Mesenchymal stem cell (in vitro differentiated cells and primary cell): ENCODE measurements at regions not wholly inside any gene's neighbourhood (a gene's known extent, or its start where the extent isn't known, plus 50 kb on each side); places are given as distances from the start of the nearest gene placed in this dataset.
A peak's percentile ranks its signal among the peaks of the same experiment; 100 is the strongest.

ENCODE experiments used
- DNase-seq: peaks from one replicate; pipeline ENCODE4 v3.0.0-alpha.2; 2013
- H2AFZ ChIP-seq: one replicate; pipeline ENCODE4 v1.6.1; 2013; ENCODE audit warnings: low read depth, mild to moderate bottlenecking, control low read depth, inconsistent platforms, low read length, moderate library complexity
- H2AK5ac ChIP-seq: 2 replicates; pipeline ENCODE4 v1.6.1; 2013; ENCODE audit warnings: low read length, moderate library complexity, mild to moderate bottlenecking, inconsistent platforms; ENCODE audit not compliant: severe bottlenecking
- H2BK120ac ChIP-seq: one replicate; pipeline ENCODE4 v1.6.1; 2013; ENCODE audit warnings: low read depth, mild to moderate bottlenecking, inconsistent platforms, low read length, moderate library complexity
- H2BK12ac ChIP-seq, 2 experiments: one replicate each; pipeline ENCODE4 v1.6.1; 2013; ENCODE audit warnings: inconsistent platforms in 2 of 2, low read length in 2 of 2, mild to moderate bottlenecking in 2 of 2, moderate library complexity in 2 of 2, control low read depth in 1 of 2
- H2BK15ac ChIP-seq: one replicate; pipeline ENCODE4 v1.6.1; 2013; ENCODE audit warnings: mild to moderate bottlenecking, low read depth, inconsistent platforms; ENCODE audit not compliant: poor library complexity, severe bottlenecking
- H2BK5ac ChIP-seq: 2 replicates; pipeline ENCODE4 v1.6.1; 2013; ENCODE audit warnings: low read depth, mild to moderate bottlenecking, low read length, control low read depth, inconsistent platforms; ENCODE audit not compliant: poor library complexity, severe bottlenecking
- H3K14ac ChIP-seq, 2 experiments: one replicate each; pipeline ENCODE4 v1.6.1; 2013; ENCODE audit warnings: inconsistent platforms in 2 of 2, low read length in 2 of 2, control low read depth in 1 of 2, mild to moderate bottlenecking in 1 of 2, moderate library complexity in 1 of 2
- H3K18ac ChIP-seq, 2 experiments: one replicate each; pipeline ENCODE4 v1.6.1; 2013; ENCODE audit warnings: inconsistent platforms in 2 of 2, low read length in 2 of 2, control low read depth in 1 of 2, low read depth in 1 of 2, mild to moderate bottlenecking in 1 of 2
- H3K23ac ChIP-seq, 2 experiments: one replicate each; pipeline ENCODE4 v1.6.1; 2013; ENCODE audit warnings: inconsistent platforms in 2 of 2, low read length in 2 of 2, mild to moderate bottlenecking in 2 of 2, moderate library complexity in 2 of 2, control low read depth in 1 of 2
- H3K27ac ChIP-seq: 2 replicates; pipeline ENCODE4 v1.5.1; 2013; ENCODE audit warnings: mild to moderate bottlenecking, moderate library complexity, low read length, control low read depth, inconsistent platforms; ENCODE audit not compliant: poor library complexity, severe bottlenecking
- H3K27me3 ChIP-seq, 2 experiments: 2 replicates each; pipeline versions ENCODE4 v1.6.1 to v1.7.0; 2013; ENCODE audit warnings: low read length in 2 of 2, mild to moderate bottlenecking in 2 of 2, moderate library complexity in 2 of 2, control low read depth in 1 of 2, inconsistent platforms in 1 of 2; ENCODE audit not compliant: control insufficient read depth in 1 of 2, insufficient read depth in 1 of 2
- H3K36me3 ChIP-seq, 2 experiments: 2 replicates each; pipeline versions ENCODE4 v1.6.1 to v1.7.0; 2013; ENCODE audit warnings: low read length in 2 of 2, control low read depth in 1 of 2, inconsistent platforms in 1 of 2, low read depth in 1 of 2, mild to moderate bottlenecking in 1 of 2; ENCODE audit not compliant: insufficient read depth in 2 of 2, control insufficient read depth in 1 of 2
- H3K4ac ChIP-seq, 2 experiments: one replicate each; pipeline ENCODE4 v1.6.1; 2013; ENCODE audit warnings: inconsistent platforms in 2 of 2, low read length in 2 of 2, mild to moderate bottlenecking in 2 of 2, moderate library complexity in 2 of 2, control low read depth in 1 of 2, low read depth in 1 of 2
- H3K4me1 ChIP-seq: 2 replicates; pipeline ENCODE4 v1.6.1; 2013; ENCODE audit warnings: low read depth, low read length, control low read depth; ENCODE audit not compliant: control insufficient read depth, insufficient read depth
- H3K4me2 ChIP-seq: 2 replicates; pipeline ENCODE4 v1.6.1; 2013; ENCODE audit warnings: low read length, mild to moderate bottlenecking, inconsistent platforms; ENCODE audit not compliant: poor library complexity, severe bottlenecking
- H3K4me3 ChIP-seq, 2 experiments: 2 replicates each; pipeline versions ENCODE4 v1.5.1 to v1.7.0; 2013; ENCODE audit warnings: low read length in 2 of 2, mild to moderate bottlenecking in 2 of 2, control low read depth in 1 of 2, low read depth in 1 of 2; ENCODE audit not compliant: insufficient read depth in 1 of 2
- H3K79me1 ChIP-seq: replicated peaks from 2 replicates; pipeline ENCODE4 v1.6.1; 2013; ENCODE audit warnings: mild to moderate bottlenecking, control low read depth, low read length, inconsistent platforms; ENCODE audit not compliant: poor library complexity, severe bottlenecking
- H3K9ac ChIP-seq: 2 replicates; pipeline ENCODE4 v1.7.0; 2013; ENCODE audit warnings: mild to moderate bottlenecking, low read length, moderate library complexity
- H3K9me3 ChIP-seq: 2 replicates; pipeline ENCODE4 v1.7.0; 2013; ENCODE audit warnings: mild to moderate bottlenecking, low read length; ENCODE audit not compliant: control insufficient read depth
- H4K8ac ChIP-seq: one replicate; pipeline ENCODE4 v1.6.1; 2013; ENCODE audit warnings: inconsistent platforms, mild to moderate bottlenecking, low read length, moderate library complexity
- H4K91ac ChIP-seq: one replicate; pipeline ENCODE4 v1.6.1; 2013; ENCODE audit warnings: mild to moderate bottlenecking, low read length, inconsistent platforms
- WGBS: methylation state at CpG from one replicate; pipeline ENCODE4 v1.1.7; 2013; ENCODE audit warnings: mixed read lengths; 5-methylcytosine and 5-hydroxymethylcytosine counted together

DNA sequence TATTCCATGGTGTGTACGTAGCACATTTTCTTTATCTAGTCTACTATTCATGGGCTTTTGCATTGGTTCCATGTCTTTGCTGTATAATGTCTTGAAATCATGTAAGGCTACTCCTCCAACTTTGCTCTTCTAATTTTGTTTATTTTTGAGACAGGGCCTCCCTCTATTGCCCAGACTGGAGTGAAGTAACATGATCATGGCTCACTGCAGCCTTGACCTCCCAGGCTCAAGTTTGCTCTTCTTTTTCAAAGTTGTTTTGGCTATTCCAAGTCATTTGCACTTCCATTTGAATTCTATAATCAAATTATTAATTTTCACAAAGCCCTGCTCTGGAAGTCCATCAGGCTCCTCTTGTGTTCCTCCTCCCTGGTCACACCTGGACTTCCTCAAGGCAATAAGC lies 90.2 kb upstream of the SGIP1 start:
- Histone ChIP-seq H3K79me1 (no peaks in the 10 kb centered on the region), H2AFZ (no peak overlapping the region), H3K27ac (no peak overlapping the region), H3K36me3 (no peaks in the 10 kb centered on the region), H3K14ac (no peak overlapping the region), H3K27me3 (no peaks in the 10 kb centered on the region), H2BK120ac (no peak overlapping the region), H3K23ac (no peak overlapping the region), H3K9ac (no peak overlapping the region), H2BK15ac (no peak overlapping the region), H2BK5ac (no peak overlapping the region), H3K18ac (no peak overlapping the region), H3K4me2 (no peak overlapping the region), H4K8ac (no peak overlapping the region), H2BK12ac (no peak overlapping the region), H4K91ac (no peak overlapping the region), H2AK5ac (no peak overlapping the region), H3K4me3 (no peak overlapping the region), H3K4me1 (no peaks in the 10 kb centered on the region), H3K9me3 (no peaks in the 10 kb centered on the region), H3K4ac (no peak overlapping the region)
- DNase-seq: no peak
- 80% methylated on average over 1 of the region's 1 CpG for WGBS

- no peak overlapping the region for H3K27ac ChIP-seq
- H2BK15ac ChIP-seq: no peak overlapping the region
- H3K4ac ChIP-seq: no peak overlapping the region
- no peak overlapping the region for H2AFZ ChIP-seq
- no CpG with 5 or more reads among the region's 3 CpGs for WGBS
- no peak overlapping the region for H2BK12ac ChIP-seq
- no peak overlapping the region for H3K23ac ChIP-seq
- H4K91ac ChIP-seq: no peak overlapping the region
- H4K8ac ChIP-seq: no peak overlapping the region
- DNase-seq: no peak
- H3K79me1 ChIP-seq: no peaks in the 10 kb centered on the region
- H3K27me3 ChIP-seq: no peaks in the 10 kb centered on the region
- no peaks in the 10 kb centered on the region for H3K9me3 ChIP-seq
- H3K36me3 ChIP-seq: no peaks in the 10 kb centered on the region
- H3K9ac ChIP-seq: no peak overlapping the region
- H2BK5ac ChIP-seq: no peak overlapping the region
- no peak overlapping the region for H3K4me2 ChIP-seq
- H3K18ac ChIP-seq: no peak overlapping the region
- H3K14ac ChIP-seq: no peak overlapping the region
- no peak overlapping the region for H2AK5ac ChIP-seq
- H2BK120ac ChIP-seq: no peak overlapping the region
- H3K4me1 ChIP-seq: no peaks in the 10 kb centered on the region
- H3K4me3 ChIP-seq: no peak overlapping the region
Observed at GRCh38 chr1:66444438-66445265, 89.3 kb upstream of the SGIP1 start.

GRCh38 chr1:66445492-66446181 lies 88.3 kb upstream of the SGIP1 start:
- Histone ChIP-seq H3K9ac (peak overlapping the region; percentile 72), H3K36me3 (no peaks in the 10 kb centered on the region), H2BK120ac (no peak overlapping the region), H2BK15ac (no peak overlapping the region), H3K9me3 (no peaks in the 10 kb centered on the region), H2BK12ac (no peak overlapping the region), H2AFZ (no peak overlapping the region), H4K91ac (no peak overlapping the region), H4K8ac (no peak overlapping the region), H3K4me1 (no peaks in the 10 kb centered on the region), H3K14ac (no peak overlapping the region), H3K4ac (no peak overlapping the region), H3K23ac (no peak overlapping the region), H3K18ac (no peak overlapping the region), H2BK5ac (no peak overlapping the region), H3K79me1 (no peaks in the 10 kb centered on the region), H3K4me2 (no peak overlapping the region), H3K27me3 (no peaks in the 10 kb centered on the region), H2AK5ac (no peak overlapping the region), H3K4me3 (no peak overlapping the region), H3K27ac (no peak overlapping the region)
- no peak for DNase-seq
- WGBS: 93% methylated on average over 5 of the region's 5 CpGs

GRCh38 chr1:66446261-66447001 lies 87.5 kb upstream of the SGIP1 start:
- Histone ChIP-seq H3K14ac (no peak overlapping the region), H3K79me1 (no peaks in the 10 kb centered on the region), H3K9me3 (no peaks in the 10 kb centered on the region), H3K4me2 (no peak overlapping the region), H4K8ac (no peak overlapping the region), H3K9ac (peak overlapping the region; percentile 72), H2BK15ac (no peak overlapping the region), H2BK120ac (no peak overlapping the region), H4K91ac (no peak overlapping the region), H3K27me3 (no peaks in the 10 kb centered on the region), H3K23ac (no peak overlapping the region), H2BK12ac (no peak overlapping the region), H2AK5ac (no peak overlapping the region), H3K4me3 (no peak overlapping the region), H3K36me3 (no peaks in the 10 kb centered on the region), H2BK5ac (no peak overlapping the region), H3K4ac (no peak overlapping the region), H3K4me1 (no peaks in the 10 kb centered on the region), H3K18ac (no peak overlapping the region), H2AFZ (no peak overlapping the region), H3K27ac (no peak overlapping the region)
- WGBS: 23% methylated on average over 6 of the region's 8 CpGs
- peak; percentile 76 for DNase-seq
